Left ventricle myocardium inferior (tissue), 1 donor: ENCODE measurements at regions not wholly inside any gene's neighbourhood (a gene's known extent, or its start where the extent isn't known, plus 50 kb on each side); places are given as distances from the start of the nearest gene placed in this dataset.

ENCODE experiments used
- DNase-seq: peaks from one replicate; pipeline ENCODE4 v3.0.0-alpha.2; 2020
- H3K27ac ChIP-seq: fragments of 200-600 bp; replicated peaks from 2 replicates; pipeline ENCODE4 v1.8.0; 2021
- H3K27me3 ChIP-seq: fragments of 200-600 bp; 2 replicates; pipeline ENCODE4 v1.8.0; 2021; ENCODE audit warnings: low read depth
- H3K36me3 ChIP-seq: fragments of 200-600 bp; 2 replicates; pipeline ENCODE4 v1.8.0; 2021
- H3K4me1 ChIP-seq: fragments of 200-600 bp; 2 replicates; pipeline ENCODE4 v1.8.0; 2021
- H3K4me3 ChIP-seq: fragments of 200-600 bp; 2 replicates; pipeline ENCODE4 v1.8.0; 2021; ENCODE audit warnings: mild to moderate bottlenecking, moderate library complexity
- H3K9me3 ChIP-seq: fragments of 200-600 bp; replicated peaks from 2 replicates; pipeline ENCODE4 v1.8.0; 2021
- CTCF ChIP-seq: fragments of 200-600 bp; IDR thresholded peaks from 2 replicates; pipeline ENCODE4 v1.8.0; 2021; ENCODE audit warnings: antibody characterized with exemption, mild to moderate bottlenecking, borderline replicate concordance
- intact Hi-C: fragments of 100-400 bp; cut with micrococcal nuclease; formaldehyde crosslinking; loops from one replicate; pipeline ENCODE4 v1.11.0; 2022
- donor health status: DM: no; HTN: yes; CAD: no; lungs with severe emphysema.

GRCh38 chr13:56907766-56908165, 233.0 kb upstream of the PRR20A start:
- Histone ChIP-seq H3K27ac (no peak overlapping the region), H3K4me3 (no peak overlapping the region), H3K9me3 (no peaks in the 10 kb centered on the region), H3K36me3 (no peaks in the 10 kb centered on the region), H3K27me3 (no peaks in the 10 kb centered on the region), H3K4me1 (no peaks in the 10 kb centered on the region)
- no peak for DNase-seq
- no peak for TF ChIP-seq CTCF
- intact Hi-C loops: no loop called here

- Histone ChIP-seq H3K9me3 (no peaks in the 10 kb centered on the region), H3K36me3 (no peaks in the 10 kb centered on the region), H3K4me3 (no peak overlapping the region), H3K4me1 (no peaks in the 10 kb centered on the region), H3K27ac (no peak overlapping the region), H3K27me3 (no peaks in the 10 kb centered on the region)
- intact Hi-C loops: no loop called here
- no peak for TF ChIP-seq CTCF
- DNase-seq: no peak
Measured at GRCh38 chr13:56909896-56910600, 230.7 kb upstream of the PRR20A start.

GRCh38 chr13:56917966-56918365, 222.8 kb upstream of the PRR20A start:
- Histone ChIP-seq H3K27ac (no peak overlapping the region), H3K27me3 (no peaks in the 10 kb centered on the region), H3K4me1 (no peaks in the 10 kb centered on the region), H3K4me3 (no peak overlapping the region), H3K9me3 (no peaks in the 10 kb centered on the region), H3K36me3 (no peaks in the 10 kb centered on the region)
- DNase-seq: no peak
- no peak for TF ChIP-seq CTCF
- intact Hi-C loops: no loop called here

- Histone ChIP-seq H3K9me3 (no peaks in the 10 kb centered on the region), H3K36me3 (no peaks in the 10 kb centered on the region), H3K4me3 (no peak overlapping the region), H3K4me1 (no peaks in the 10 kb centered on the region), H3K27ac (no peak overlapping the region), H3K27me3 (no peaks in the 10 kb centered on the region)
- intact Hi-C loops: no loop called here
- no peak for TF ChIP-seq CTCF
- DNase-seq: no peak
Measured at GRCh38 chr13:56923626-56924140, 217.0 kb upstream of the PRR20A start.

- H3K4me3 ChIP-seq: no peak overlapping the region
- H3K4me1 ChIP-seq: no peaks in the 10 kb centered on the region
- intact Hi-C loops: no loop called here
- no peak for TF ChIP-seq CTCF
- no peaks in the 10 kb centered on the region for H3K9me3 ChIP-seq
- H3K36me3 ChIP-seq: no peaks in the 10 kb centered on the region
- H3K27me3 ChIP-seq: no peaks in the 10 kb centered on the region
- H3K27ac ChIP-seq: no peak overlapping the region
- no peak for DNase-seq
Measured at GRCh38 chr13:56924401-56924800, 216.3 kb upstream of the PRR20A start.
